ENCODE measurements at regions not wholly inside any gene's neighbourhood (a gene's known extent, or its start where the extent isn't known, plus 50 kb on each side); places are given as distances from the start of the nearest gene placed in this dataset.

GRCh38 chr14:82720431-82720830 is 1186.8 kb upstream of the SEL1L start:
- intact Hi-C loops (cut with micrococcal nuclease): no loop called here
- Mint-ChIP-seq H3K9me3 (peaks cover 12 to 14% of the 10 kb centered on the region in 2 donors), H3K36me3 (no peaks in the 10 kb centered on the region), H3K27ac (no peak overlapping the region), H3K4me3 (no peak overlapping the region), H3K4me1 (no peaks in the 10 kb centered on the region), H3K27me3 (ENCODE audit: low read depth in 2 of 2) (no peaks in the 10 kb centered on the region)
- DNase-seq (no peak), ATAC-seq (no peak)
- Histone ChIP-seq H3K27ac (ENCODE audit: low read length) (no peak overlapping the region), H3K9me3 (ENCODE audit: control insufficient read depth, insufficient read depth, low read length) (no peaks in the 10 kb centered on the region), H3K27me3 (ENCODE audit: control insufficient read depth, insufficient read depth, low read length) (no peaks in the 10 kb centered on the region), H3K4me1 (ENCODE audit: control insufficient read depth, insufficient read depth, low read length) (no peaks in the 10 kb centered on the region), H3K36me3 (ENCODE audit: control insufficient read depth, insufficient read depth, low read length) (no peaks in the 10 kb centered on the region), H3K4me3 (ENCODE audit: low read length) (no peak overlapping the region)
- TF ChIP-seq CTCF (IDR thresholded peaks at IDR 0.05): no peak
- WGBS (ENCODE audit: insufficient coverage): 92% methylated on average over 3 of the region's 3 CpGs

GRCh38 chr14:82720946-82721345 is 1187.3 kb upstream of the SEL1L start:
- no peaks in the 10 kb centered on the region for H3K4me1 ChIP-seq (ENCODE audit: control insufficient read depth, insufficient read depth, low read length)
- Mint-ChIP-seq H3K4me3 (no peak overlapping the region), H3K9me3 (peaks cover 12 to 13% of the 10 kb centered on the region in 2 donors), H3K4me1 (no peaks in the 10 kb centered on the region), H3K27ac (no peak overlapping the region), H3K27me3 (ENCODE audit: low read depth in 2 of 2) (no peaks in the 10 kb centered on the region), H3K36me3 (no peaks in the 10 kb centered on the region)
- H3K27me3 ChIP-seq (ENCODE audit: control insufficient read depth, insufficient read depth, low read length): no peaks in the 10 kb centered on the region
- no peaks in the 10 kb centered on the region for H3K36me3 ChIP-seq (ENCODE audit: control insufficient read depth, insufficient read depth, low read length)
- no peak for TF ChIP-seq CTCF (IDR thresholded peaks at IDR 0.05)
- intact Hi-C loops (cut with micrococcal nuclease): no loop called here
- H3K27ac ChIP-seq (ENCODE audit: low read length): no peak overlapping the region
- 67% methylated on average over 5 of the region's 5 CpGs for WGBS (ENCODE audit: insufficient coverage)
- H3K9me3 ChIP-seq (ENCODE audit: control insufficient read depth, insufficient read depth, low read length): no peaks in the 10 kb centered on the region
- DNase-seq (no peak), ATAC-seq (no peak)
- H3K4me3 ChIP-seq (ENCODE audit: low read length): no peak overlapping the region

- no peak for DNase-seq
- Mint-ChIP-seq H3K4me3 (no peak overlapping the region), H3K4me1 (no peaks in the 10 kb centered on the region), H3K27ac (no peak overlapping the region), H3K27me3 (ENCODE audit: low read depth in 2 of 2) (no peaks in the 10 kb centered on the region), H3K9me3 (peaks cover 15 to 17% of the 10 kb centered on the region in 2 donors), H3K36me3 (no peaks in the 10 kb centered on the region)
- Histone ChIP-seq H3K27ac (ENCODE audit: low read length) (no peak overlapping the region), H3K36me3 (ENCODE audit: control insufficient read depth, insufficient read depth, low read length) (no peaks in the 10 kb centered on the region), H3K27me3 (ENCODE audit: control insufficient read depth, insufficient read depth, low read length) (no peaks in the 10 kb centered on the region), H3K4me3 (ENCODE audit: low read length) (no peak overlapping the region), H3K9me3 (ENCODE audit: control insufficient read depth, insufficient read depth, low read length) (no peaks in the 10 kb centered on the region), H3K4me1 (ENCODE audit: control insufficient read depth, insufficient read depth, low read length) (no peaks in the 10 kb centered on the region)
- WGBS (ENCODE audit: insufficient coverage): 0% methylated on average over 1 of the region's 2 CpGs
- no peak for ATAC-seq
- intact Hi-C loops (cut with micrococcal nuclease): no loop called here
- no peak for TF ChIP-seq CTCF (IDR thresholded peaks at IDR 0.05)
These were observed 1190.7 kb upstream of the SEL1L start for GRCh38 chr14:82724316-82724715.

- TF ChIP-seq CTCF (IDR thresholded peaks at IDR 0.05): no peak
- Mint-ChIP-seq H3K36me3 (no peaks in the 10 kb centered on the region), H3K4me3 (no peak overlapping the region), H3K9me3 (peaks cover 13 to 16% of the 10 kb centered on the region in 2 donors), H3K4me1 (no peaks in the 10 kb centered on the region), H3K27me3 (ENCODE audit: low read depth in 2 of 2) (no peaks in the 10 kb centered on the region), H3K27ac (no peak overlapping the region)
- DNase-seq: no peak
- no peaks in the 10 kb centered on the region for H3K27me3 ChIP-seq (ENCODE audit: control insufficient read depth, insufficient read depth, low read length)
- ATAC-seq: no peak
- intact Hi-C loops (cut with micrococcal nuclease): no loop called here
- H3K27ac ChIP-seq (ENCODE audit: low read length): no peak overlapping the region
- no peaks in the 10 kb centered on the region for H3K4me1 ChIP-seq (ENCODE audit: control insufficient read depth, insufficient read depth, low read length)
- no peaks in the 10 kb centered on the region for H3K9me3 ChIP-seq (ENCODE audit: control insufficient read depth, insufficient read depth, low read length)
- H3K36me3 ChIP-seq (ENCODE audit: control insufficient read depth, insufficient read depth, low read length): no peaks in the 10 kb centered on the region
- H3K4me3 ChIP-seq (ENCODE audit: low read length): no peak overlapping the region
These were observed 1191.6 kb upstream of the SEL1L start for GRCh38 chr14:82725213-82725612.

Measured in natural killer cell (primary cell).